Ishikawa (cell line): ENCODE measurements at regions not wholly inside any gene's neighbourhood (a gene's known extent, or its start where the extent isn't known, plus 50 kb on each side); places are given as distances from the start of the nearest gene placed in this dataset.

ENCODE experiments used
- CEBPB ChIP-seq: IDR thresholded peaks from 2 replicates; pipeline ENCODE4 v1.6.1; 2012
- CREB1 ChIP-seq: IDR thresholded peaks from 2 replicates; pipeline ENCODE4 v1.6.1; 2012; ENCODE audit warnings: low read depth
- EGR1 ChIP-seq: IDR thresholded peaks from 2 replicates; pipeline ENCODE4 v1.6.1; 2012
- EP300 ChIP-seq: IDR thresholded peaks from 2 replicates; pipeline ENCODE4 v1.6.1; 2012; ENCODE audit warnings: borderline replicate concordance
- FOXM1 ChIP-seq: IDR thresholded peaks from 2 replicates; pipeline ENCODE4 v1.6.1; 2012; ENCODE audit warnings: low read depth, borderline replicate concordance
- NFIC ChIP-seq: IDR thresholded peaks from 2 replicates; pipeline ENCODE4 v1.6.1; 2012
- RAD21 ChIP-seq: IDR thresholded peaks from 2 replicates; pipeline ENCODE4 v1.6.1; 2012; ENCODE audit warnings: low read depth
- TAF1 ChIP-seq: IDR thresholded peaks from 2 replicates; pipeline ENCODE4 v1.6.1; 2012; ENCODE audit warnings: low read depth, mild to moderate bottlenecking
- TCF12 ChIP-seq: IDR thresholded peaks from 2 replicates; pipeline ENCODE4 v1.6.1; 2012; ENCODE audit warnings: low read depth
- TEAD4 ChIP-seq: IDR thresholded peaks from 2 replicates; pipeline ENCODE4 v1.6.1; 2012
- YY1 ChIP-seq: IDR thresholded peaks from 2 replicates; pipeline ENCODE4 v1.6.1; 2012; ENCODE audit warnings: low read depth
- ZBTB7A ChIP-seq: IDR thresholded peaks from 2 replicates; pipeline ENCODE4 v1.6.1; 2012; ENCODE audit warnings: low read depth
- TF ChIP-seq, protein P1 (sequence below): IDR thresholded peaks from 2 replicates; pipeline ENCODE4 v1.6.1; 2012
- TF ChIP-seq, protein P2 (sequence below): IDR thresholded peaks from 2 replicates; pipeline ENCODE4 v1.6.1; 2012; ENCODE audit warnings: low read depth, mild to moderate bottlenecking
- TF ChIP-seq, protein P3 (sequence below): IDR thresholded peaks from 2 replicates; pipeline ENCODE4 v1.6.1; 2012

DNA sequence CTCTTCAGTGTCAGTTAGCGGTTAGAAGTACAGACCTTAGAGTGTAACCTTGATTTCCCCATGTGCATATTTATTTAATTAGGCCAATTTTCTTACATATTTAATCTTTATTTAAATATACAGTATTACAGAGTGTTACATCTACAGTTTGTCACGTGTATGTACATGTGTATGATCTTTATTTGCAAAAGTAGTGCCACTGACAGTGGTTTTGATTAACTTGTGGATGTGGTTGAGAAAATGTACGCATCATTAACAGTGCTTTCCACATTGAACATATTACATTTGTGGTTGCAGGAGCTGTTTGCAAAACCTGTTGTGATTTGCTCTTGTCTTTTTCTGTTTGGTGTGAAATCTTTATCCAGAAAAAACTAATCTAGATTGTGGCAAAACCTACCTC, 535.5 kb downstream of the FLRT2 start:
- no peak for TF ChIP-seq YY1
- no peak for TF ChIP-seq EP300
- TF ChIP-seq FOXM1, result no peak
- no peak for TF ChIP-seq CEBPB
- no peak for TF ChIP-seq NFIC
- no peak for TF ChIP-seq CREB1
- TF ChIP-seq, protein P1, sequence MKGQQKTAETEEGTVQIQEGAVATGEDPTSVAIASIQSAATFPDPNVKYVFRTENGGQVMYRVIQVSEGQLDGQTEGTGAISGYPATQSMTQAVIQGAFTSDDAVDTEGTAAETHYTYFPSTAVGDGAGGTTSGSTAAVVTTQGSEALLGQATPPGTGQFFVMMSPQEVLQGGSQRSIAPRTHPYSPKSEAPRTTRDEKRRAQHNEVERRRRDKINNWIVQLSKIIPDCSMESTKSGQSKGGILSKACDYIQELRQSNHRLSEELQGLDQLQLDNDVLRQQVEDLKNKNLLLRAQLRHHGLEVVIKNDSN, result no peak
- TF ChIP-seq RAD21, result no peak
- TF ChIP-seq TAF1, result no peak
- no peak for TF ChIP-seq TEAD4
- no peak for TF ChIP-seq EGR1
- TF ChIP-seq, protein P2, sequence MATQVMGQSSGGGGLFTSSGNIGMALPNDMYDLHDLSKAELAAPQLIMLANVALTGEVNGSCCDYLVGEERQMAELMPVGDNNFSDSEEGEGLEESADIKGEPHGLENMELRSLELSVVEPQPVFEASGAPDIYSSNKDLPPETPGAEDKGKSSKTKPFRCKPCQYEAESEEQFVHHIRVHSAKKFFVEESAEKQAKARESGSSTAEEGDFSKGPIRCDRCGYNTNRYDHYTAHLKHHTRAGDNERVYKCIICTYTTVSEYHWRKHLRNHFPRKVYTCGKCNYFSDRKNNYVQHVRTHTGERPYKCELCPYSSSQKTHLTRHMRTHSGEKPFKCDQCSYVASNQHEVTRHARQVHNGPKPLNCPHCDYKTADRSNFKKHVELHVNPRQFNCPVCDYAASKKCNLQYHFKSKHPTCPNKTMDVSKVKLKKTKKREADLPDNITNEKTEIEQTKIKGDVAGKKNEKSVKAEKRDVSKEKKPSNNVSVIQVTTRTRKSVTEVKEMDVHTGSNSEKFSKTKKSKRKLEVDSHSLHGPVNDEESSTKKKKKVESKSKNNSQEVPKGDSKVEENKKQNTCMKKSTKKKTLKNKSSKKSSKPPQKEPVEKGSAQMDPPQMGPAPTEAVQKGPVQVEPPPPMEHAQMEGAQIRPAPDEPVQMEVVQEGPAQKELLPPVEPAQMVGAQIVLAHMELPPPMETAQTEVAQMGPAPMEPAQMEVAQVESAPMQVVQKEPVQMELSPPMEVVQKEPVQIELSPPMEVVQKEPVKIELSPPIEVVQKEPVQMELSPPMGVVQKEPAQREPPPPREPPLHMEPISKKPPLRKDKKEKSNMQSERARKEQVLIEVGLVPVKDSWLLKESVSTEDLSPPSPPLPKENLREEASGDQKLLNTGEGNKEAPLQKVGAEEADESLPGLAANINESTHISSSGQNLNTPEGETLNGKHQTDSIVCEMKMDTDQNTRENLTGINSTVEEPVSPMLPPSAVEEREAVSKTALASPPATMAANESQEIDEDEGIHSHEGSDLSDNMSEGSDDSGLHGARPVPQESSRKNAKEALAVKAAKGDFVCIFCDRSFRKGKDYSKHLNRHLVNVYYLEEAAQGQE, result no peak
- no peak for TF ChIP-seq ZBTB7A
- TF ChIP-seq TCF12, result no peak
- TF ChIP-seq, protein P3, sequence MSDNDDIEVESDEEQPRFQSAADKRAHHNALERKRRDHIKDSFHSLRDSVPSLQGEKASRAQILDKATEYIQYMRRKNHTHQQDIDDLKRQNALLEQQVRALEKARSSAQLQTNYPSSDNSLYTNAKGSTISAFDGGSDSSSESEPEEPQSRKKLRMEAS, result no peak

DNA sequence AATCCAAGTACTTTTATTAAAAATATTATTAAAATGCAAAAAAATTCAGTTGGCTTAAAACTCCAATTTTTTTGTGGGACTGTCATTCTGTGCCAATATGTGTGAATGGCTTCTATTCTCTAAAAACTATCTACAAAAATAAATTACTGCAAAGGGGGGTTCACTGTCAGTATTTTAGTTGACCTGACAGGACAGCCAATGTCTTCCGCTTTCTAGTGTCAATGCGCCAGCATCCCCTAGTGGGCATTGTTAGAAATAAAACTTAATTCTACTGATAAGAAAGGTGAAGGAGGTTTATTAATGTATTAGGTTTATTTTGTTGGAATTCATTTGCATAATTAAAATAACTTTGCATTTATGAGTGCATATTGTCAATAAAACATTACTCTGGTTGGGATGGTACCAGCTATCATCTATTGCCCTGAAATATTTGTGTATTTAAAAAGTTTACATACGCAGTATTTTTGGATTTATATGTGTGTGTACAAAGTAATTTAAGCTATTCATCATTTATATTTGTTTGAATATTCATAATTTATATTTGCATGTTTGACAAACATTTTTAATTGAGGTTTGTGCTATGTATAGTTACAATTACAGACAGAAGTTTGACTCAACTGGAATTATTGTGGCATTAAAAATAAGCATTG, 527.2 kb downstream of the FLRT2 start:
- TF ChIP-seq, protein P3, result no peak
- TF ChIP-seq RAD21, result peak; percentile 55

DNA sequence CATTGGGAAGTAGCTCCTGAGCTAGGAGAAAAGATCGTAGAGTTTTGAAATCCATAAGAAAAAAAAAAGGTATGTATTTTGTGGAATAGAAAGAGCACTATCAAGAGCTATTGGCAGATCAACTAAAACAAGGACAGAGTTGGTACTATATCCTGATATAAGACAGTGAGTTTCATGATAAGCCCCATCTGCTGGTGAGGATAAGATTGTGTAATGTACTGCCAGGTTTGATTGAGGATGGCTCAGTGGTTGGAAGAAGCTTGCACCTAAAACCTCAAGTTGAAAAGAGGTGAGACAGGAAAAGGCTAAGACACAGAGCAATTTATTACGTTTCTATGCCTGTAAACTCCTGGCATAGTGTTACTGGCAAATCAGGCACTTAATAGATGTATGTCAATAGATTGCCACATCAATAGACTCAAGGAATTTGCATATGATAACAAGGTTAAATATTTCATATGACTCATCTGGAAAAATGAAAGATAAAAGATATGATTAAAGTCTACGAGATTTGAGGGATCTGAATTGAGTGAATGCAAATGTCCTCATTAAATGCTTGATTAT, 525.6 kb downstream of the FLRT2 start:
- TF ChIP-seq TAF1 (no peak), FOXM1 (no peak), TCF12 (no peak), EP300 (no peak), NFIC (no peak), CEBPB (no peak)

DNA sequence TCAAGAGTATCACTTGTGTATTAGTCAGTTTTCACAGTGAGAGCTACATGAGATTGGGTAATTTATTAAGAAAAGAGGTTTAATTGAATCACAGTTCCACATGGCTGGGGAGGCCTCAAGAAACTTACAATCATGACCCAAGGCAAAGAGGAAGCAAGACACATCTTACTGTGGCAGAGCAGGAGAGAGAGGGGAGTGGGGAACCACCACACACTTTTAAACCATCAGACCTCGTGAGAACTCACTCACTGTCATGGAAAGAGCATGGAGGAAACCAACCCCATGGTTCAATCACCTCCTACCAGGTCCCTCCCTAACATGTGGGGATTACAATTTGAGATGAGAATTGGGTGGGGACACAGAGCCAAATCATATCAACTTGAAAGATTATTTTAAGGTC, 522.9 kb downstream of the FLRT2 start:
- no peak for TF ChIP-seq RAD21
- TF ChIP-seq, protein P3, result no peak
- no peak for TF ChIP-seq ZBTB7A
- TF ChIP-seq, protein P2, result no peak
- TF ChIP-seq TAF1, result no peak
- TF ChIP-seq EP300, result no peak
- no peak for TF ChIP-seq FOXM1
- no peak for TF ChIP-seq CREB1
- no peak for TF ChIP-seq TEAD4
- TF ChIP-seq EGR1, result no peak
- TF ChIP-seq CEBPB, result no peak
- TF ChIP-seq YY1, result no peak
- TF ChIP-seq, protein P1, result no peak
- TF ChIP-seq NFIC, result no peak
- TF ChIP-seq TCF12, result no peak

DNA sequence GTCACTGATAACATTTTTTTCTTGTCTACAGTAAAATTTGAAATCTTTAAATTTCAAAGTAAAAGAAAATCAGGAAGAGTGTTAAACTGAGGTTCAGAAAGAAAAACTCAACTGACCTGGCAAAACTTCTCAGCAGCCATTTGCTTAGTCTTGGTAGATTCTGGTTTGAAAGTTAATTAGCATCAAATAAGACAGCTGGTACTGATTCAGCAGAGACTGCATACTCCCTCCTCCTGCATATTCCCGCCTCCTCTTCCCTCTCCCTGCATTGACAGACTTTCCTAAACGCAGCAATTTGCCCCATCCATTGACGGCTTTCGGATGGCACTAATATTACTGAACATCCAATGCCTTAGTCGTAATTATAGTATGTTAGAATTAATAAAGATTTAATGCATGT, 520.8 kb downstream of the FLRT2 start:
- TF ChIP-seq, protein P2, result no peak
- TF ChIP-seq TEAD4 (no peak), FOXM1 (no peak), EP300 (no peak), NFIC (no peak), EGR1 (no peak), CREB1 (no peak), TCF12 (no peak), CEBPB (no peak), TAF1 (no peak)
- TF ChIP-seq, protein P1, result no peak
- TF ChIP-seq, protein P3, result no peak
